ENCODE measurements at regions not wholly inside any gene's neighbourhood (a gene's known extent, or its start where the extent isn't known, plus 50 kb on each side); places are given as distances from the start of the nearest gene placed in this dataset.
"Not testable (repeated sequence)": the region's sequence is repeated elsewhere in the genome, so short reads cannot be mapped to it uniquely, and the experiment has no call there.

DNA sequence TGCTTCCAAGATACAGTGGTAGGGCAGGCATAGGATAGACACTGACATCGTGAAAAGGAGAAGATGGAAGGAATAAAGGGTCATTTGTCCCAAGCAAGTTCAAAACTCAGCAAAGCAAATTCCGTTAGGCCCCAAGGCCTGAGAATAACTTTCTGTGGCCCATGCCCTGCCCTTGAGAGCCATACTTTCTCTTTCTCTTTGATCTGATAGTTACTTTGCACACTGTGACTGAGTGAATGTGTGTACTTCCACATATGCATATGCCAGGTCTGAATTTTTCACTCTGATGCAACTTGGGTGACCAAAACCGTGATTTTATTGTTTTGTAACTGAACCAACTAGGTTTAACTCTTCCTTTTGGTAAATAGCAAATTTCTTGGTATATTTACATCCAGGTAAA lies 371.5 kb downstream of the RAB38 start:
- no peak overlapping the region for H2BK12ac ChIP-seq (ENCODE audit: insufficient read length, low read depth, low read length)
- TF ChIP-seq CTCF (conservative IDR thresholded peaks at IDR 0.05), result no peak
- H4K8ac ChIP-seq (replicated peaks; ENCODE audit: insufficient read length, low read depth, low read length), result no peak overlapping the region
- no peaks in the 10 kb centered on the region for H3K79me2 ChIP-seq (ENCODE audit: insufficient read depth, low read length)
- H3K4me3 Mint-ChIP-seq, result no peak overlapping the region
- no peak overlapping the region for H3K14ac ChIP-seq (ENCODE audit: insufficient read depth, low read length)
- H4K91ac ChIP-seq (ENCODE audit: insufficient read length, low read depth, low read length), result no peak overlapping the region
- H4K20me1 ChIP-seq (ENCODE audit: control insufficient read depth, insufficient read depth, insufficient read length), result no peaks in the 10 kb centered on the region
- H3T11ph ChIP-seq (ENCODE audit: low read length), result no peak overlapping the region
- H3K27me3 Mint-ChIP-seq (ENCODE audit: low read depth), result peaks cover 2% of the 10 kb centered on the region; the same call in 1 of the 2 replicates
- H3K27me3 ChIP-seq (ENCODE audit: insufficient read depth, low read length), result no peaks in the 10 kb centered on the region
- no peaks in the 10 kb centered on the region for H3K9me3 ChIP-seq (ENCODE audit: control insufficient read depth, low read depth, low read length)
- H2BK15ac ChIP-seq (ENCODE audit: low read depth, low read length), result no peak overlapping the region
- no peak overlapping the region for H3K4me2 ChIP-seq (ENCODE audit: insufficient read depth, insufficient read length, low read length)
- no peak overlapping the region for H3K4ac ChIP-seq (ENCODE audit: low read depth, low read length)
- peaks cover 4 to 9% of the 10 kb centered on the region in 2 experiments for H3K4me1 Mint-ChIP-seq
- H2BK5ac ChIP-seq (ENCODE audit: insufficient read length, low read length), result no peak overlapping the region
- WGBS (ENCODE audit: extremely low coverage, insufficient read length, low lambda C conversion rate), result no CpG with 5 or more reads among the region's 3 CpGs
- H2BK20ac ChIP-seq (ENCODE audit: low read depth, low read length, poor library complexity, severe bottlenecking), result no peak overlapping the region
- H3K27ac ChIP-seq (ENCODE audit: insufficient read length, low read depth, low read length), result no peak overlapping the region
- no peak overlapping the region for H2BK120ac ChIP-seq (ENCODE audit: low read depth, low read length, poor library complexity, severe bottlenecking)
- no peak overlapping the region for H3K56ac ChIP-seq (ENCODE audit: insufficient read length, low read depth, low read length)
- no peak overlapping the region for H3K9ac ChIP-seq (ENCODE audit: extremely low read depth, insufficient read length, low read length)
- H3K36me3 Mint-ChIP-seq (ENCODE audit: insufficient read depth in 1 of 3, low read depth in 3 of 3), result no peaks in the 10 kb centered on the region
- DNase-seq, result no peak
- H4K5ac ChIP-seq (ENCODE audit: insufficient read length, low read depth, low read length), result no peak overlapping the region
- no peak overlapping the region for H2AFZ ChIP-seq (ENCODE audit: low read length)
- no peak overlapping the region for H3K18ac ChIP-seq (ENCODE audit: insufficient read length, low read depth, low read length)
- no peak overlapping the region for H3K23ac ChIP-seq (ENCODE audit: insufficient read length, low read depth, low read length)
- no peaks in the 10 kb centered on the region for H3K9me3 Mint-ChIP-seq
- no peaks in the 10 kb centered on the region for H3K79me1 ChIP-seq (ENCODE audit: insufficient read depth, low read depth, low read length, poor library complexity, severe bottlenecking)
- H3K27ac Mint-ChIP-seq, result no peak overlapping the region
- no peak overlapping the region for H2AK5ac ChIP-seq (ENCODE audit: insufficient read length, low read length)
- no peaks in the 10 kb centered on the region for H3K4me1 ChIP-seq (ENCODE audit: insufficient read depth, low read length)
- no peaks in the 10 kb centered on the region for H3K23me2 ChIP-seq (ENCODE audit: insufficient read length, low read depth, low read length, poor library complexity, severe bottlenecking)

DNA sequence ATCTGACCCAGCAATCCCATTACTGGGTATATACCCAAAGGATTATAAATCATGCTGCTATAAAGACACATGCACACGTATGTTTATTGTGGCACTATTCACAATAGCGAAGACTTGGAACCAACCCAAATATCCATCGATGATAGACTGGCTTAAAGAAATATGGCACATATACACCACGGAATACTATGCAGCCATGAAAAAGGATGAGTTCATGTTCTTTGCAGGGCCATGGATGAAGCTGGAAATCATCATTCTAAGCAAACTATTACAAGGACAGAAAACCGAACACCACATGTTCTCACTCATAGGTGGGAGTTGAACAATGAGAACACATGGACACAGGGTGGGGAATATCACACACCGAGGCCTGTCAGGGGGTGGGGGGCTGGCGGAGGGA lies 390.4 kb downstream of the RAB38 start:
- H3K14ac ChIP-seq (ENCODE audit: insufficient read depth, low read length); H3K27ac ChIP-seq (ENCODE audit: insufficient read length, low read depth, low read length); H2BK120ac ChIP-seq (ENCODE audit: low read depth, low read length, poor library complexity, severe bottlenecking); H3K4me3 Mint-ChIP-seq; H2AFZ ChIP-seq (ENCODE audit: low read length); H3K56ac ChIP-seq (ENCODE audit: insufficient read length, low read depth, low read length); H4K5ac ChIP-seq (ENCODE audit: insufficient read length, low read depth, low read length); H3K9ac ChIP-seq (ENCODE audit: extremely low read depth, insufficient read length, low read length); H3K4me1 Mint-ChIP-seq; DNase-seq; H4K20me1 ChIP-seq (ENCODE audit: control insufficient read depth, insufficient read depth, insufficient read length); H3K27me3 ChIP-seq (ENCODE audit: insufficient read depth, low read length); H3K9me3 Mint-ChIP-seq; H3K4me1 ChIP-seq (ENCODE audit: insufficient read depth, low read length); H3K18ac ChIP-seq (ENCODE audit: insufficient read length, low read depth, low read length); H3K27me3 Mint-ChIP-seq (ENCODE audit: low read depth); H3K4ac ChIP-seq (ENCODE audit: low read depth, low read length); H3K36me3 Mint-ChIP-seq (ENCODE audit: insufficient read depth in 1 of 3, low read depth in 3 of 3); H2BK15ac ChIP-seq (ENCODE audit: low read depth, low read length); H3K79me2 ChIP-seq (ENCODE audit: insufficient read depth, low read length); H4K91ac ChIP-seq (ENCODE audit: insufficient read length, low read depth, low read length); H4K8ac ChIP-seq (replicated peaks; ENCODE audit: insufficient read length, low read depth, low read length); H3K4me2 ChIP-seq (ENCODE audit: insufficient read depth, insufficient read length, low read length); H3K9me3 ChIP-seq (ENCODE audit: control insufficient read depth, low read depth, low read length); H2BK20ac ChIP-seq (ENCODE audit: low read depth, low read length, poor library complexity, severe bottlenecking); H3K79me1 ChIP-seq (ENCODE audit: insufficient read depth, low read depth, low read length, poor library complexity, severe bottlenecking); H3T11ph ChIP-seq (ENCODE audit: low read length); H2AK5ac ChIP-seq (ENCODE audit: insufficient read length, low read length); H3K23me2 ChIP-seq (ENCODE audit: insufficient read length, low read depth, low read length, poor library complexity, severe bottlenecking); H3K27ac Mint-ChIP-seq; H2BK12ac ChIP-seq (ENCODE audit: insufficient read length, low read depth, low read length); H3K23ac ChIP-seq (ENCODE audit: insufficient read length, low read depth, low read length); H2BK5ac ChIP-seq (ENCODE audit: insufficient read length, low read length): not testable (repeated sequence)
- WGBS (ENCODE audit: extremely low coverage, insufficient read length, low lambda C conversion rate), result no CpG with 5 or more reads among the region's 7 CpGs

All from H9 (cell line).